Neural cell (in vitro differentiated cells): ENCODE measurements at regions not wholly inside any gene's neighbourhood (a gene's known extent, or its start where the extent isn't known, plus 50 kb on each side); places are given as distances from the start of the nearest gene placed in this dataset.
"Not testable (repeated sequence)": the region's sequence is repeated elsewhere in the genome, so short reads cannot be mapped to it uniquely, and the experiment has no call there.

Source experiments
- H2AFZ ChIP-seq: fragments of 200-600, 300-800 bp; sonication (generic), shearing (Covaris generic); 2 replicates; pipeline ENCODE4 v1.6.0; 2014; ENCODE audit warnings: low read depth, mild to moderate bottlenecking, antibody characterized with exemption, low read length, moderate library complexity
- H3F3A ChIP-seq: fragments of 200-600 bp; shearing (Covaris generic); 2 replicates; pipeline ENCODE4 v1.6.1; 2016; ENCODE audit warnings: mild to moderate bottlenecking, moderate library complexity, mixed read lengths, antibody characterized with exemption, low read length; ENCODE audit not compliant: insufficient read depth, poor library complexity, severe bottlenecking
- H3K27ac ChIP-seq: fragments of 200-600, 300-800 bp; sonication (generic), shearing (Covaris generic); 2 replicates; pipeline ENCODE4 v1.5.1; 2014; ENCODE audit warnings: mild to moderate bottlenecking, low read length, moderate library complexity
- H3K27me3 ChIP-seq: fragments of 300-800, 200-600 bp; sonication (generic), shearing (Covaris generic); 2 replicates; pipeline ENCODE4 v1.6.0; 2014; ENCODE audit warnings: mild to moderate bottlenecking, low read depth, low read length, moderate library complexity; ENCODE audit not compliant: insufficient read depth
- H3K36me3 ChIP-seq: fragments of 300-800, 200-600 bp; sonication (generic), shearing (Covaris generic); 2 replicates; pipeline ENCODE4 v1.5.1; 2014; ENCODE audit warnings: mild to moderate bottlenecking, antibody characterized with exemption, low read length, moderate library complexity; ENCODE audit not compliant: insufficient read depth
- H3K4me2 ChIP-seq: fragments of 300-800, 200-600 bp; sonication (generic), shearing (Covaris generic); 2 replicates; pipeline ENCODE4 v1.6.0; 2014; ENCODE audit warnings: mild to moderate bottlenecking, low read length
- H3K4me3 ChIP-seq: fragments of 300-800, 200-600 bp; sonication (generic), shearing (Covaris generic); 2 replicates; pipeline ENCODE4 v1.5.1; 2014; ENCODE audit warnings: mild to moderate bottlenecking, low read length, moderate library complexity
- H3K79me2 ChIP-seq: fragments of 200-600 bp; shearing (Covaris generic); replicated peaks from 2 replicates; pipeline ENCODE4 v1.6.0; 2014; ENCODE audit warnings: mild to moderate bottlenecking, low read length, moderate library complexity; ENCODE audit not compliant: insufficient read depth
- H3K9ac ChIP-seq: fragments of 300-800, 200-600 bp; sonication (generic), shearing (Covaris generic); 2 replicates; pipeline ENCODE4 v1.6.1; 2016; ENCODE audit warnings: mild to moderate bottlenecking, low read length, mixed read lengths
- H3K9me2 ChIP-seq: fragments of 200-600 bp; shearing (Covaris generic); 2 replicates; pipeline ENCODE4 v1.6.1; 2016; ENCODE audit warnings: mild to moderate bottlenecking, low read length, mixed read lengths; ENCODE audit not compliant: insufficient read depth
- H3K9me3 ChIP-seq: fragments of 200-600, 300-800 bp; sonication (generic), shearing (Covaris generic); 2 replicates; pipeline ENCODE4 v1.6.1; 2016; ENCODE audit warnings: mild to moderate bottlenecking, mixed run types, low read length, moderate library complexity, mixed read lengths
- H4K20me1 ChIP-seq: fragments of 200-600 bp; shearing (Covaris generic); 2 replicates; pipeline ENCODE4 v1.6.1; 2016; ENCODE audit warnings: mild to moderate bottlenecking, mixed run types; ENCODE audit not compliant: insufficient read depth
- CTCF ChIP-seq: fragments of 450-650 bp; IDR thresholded peaks from 2 replicates; pipeline ENCODE4 v1.5.1; 2014; ENCODE audit warnings: antibody characterized with exemption, mild to moderate bottlenecking, moderate library complexity; ENCODE audit not compliant: poor library complexity, severe bottlenecking
- EP300 ChIP-seq: fragments of 450-650 bp; conservative IDR thresholded peaks from 2 replicates; pipeline ENCODE4 v1.6.1; 2014; ENCODE audit warnings: antibody characterized with exemption, mild to moderate bottlenecking, moderate library complexity; ENCODE audit not compliant: poor library complexity, severe bottlenecking
- EZH2 ChIP-seq: fragments of 200-600, 300-800 bp; shearing (Covaris generic), sonication (generic); IDR thresholded peaks from 2 replicates; pipeline ENCODE4 v1.6.1; 2014; ENCODE audit warnings: antibody characterized with exemption, low read length, borderline replicate concordance, mild to moderate bottlenecking; ENCODE audit not compliant: insufficient read depth, poor library complexity, severe bottlenecking
- MXI1 ChIP-seq: fragments of 450-650 bp; conservative IDR thresholded peaks from 2 replicates; pipeline ENCODE4 v1.6.1; 2014; ENCODE audit warnings: antibody characterized with exemption, mild to moderate bottlenecking; ENCODE audit not compliant: poor library complexity, severe bottlenecking
- POLR2AphosphoS5 ChIP-seq: IDR thresholded peaks from 2 replicates; pipeline ENCODE4 v1.6.1; 2012
- RAD21 ChIP-seq: fragments of 450-650 bp; conservative IDR thresholded peaks from 2 replicates; pipeline ENCODE4 v1.6.1; 2014; ENCODE audit warnings: antibody characterized with exemption, mild to moderate bottlenecking, moderate library complexity
- REST ChIP-seq: IDR thresholded peaks from 2 replicates; pipeline ENCODE4 v1.6.1; 2012; ENCODE audit warnings: borderline replicate concordance
- SMC3 ChIP-seq: fragments of 450-650 bp; conservative IDR thresholded peaks from 2 replicates; pipeline ENCODE4 v1.6.1; 2014; ENCODE audit warnings: antibody characterized with exemption, mild to moderate bottlenecking, moderate library complexity; ENCODE audit not compliant: poor library complexity
- TAF1 ChIP-seq: IDR thresholded peaks from 2 replicates; pipeline ENCODE4 v1.6.1; 2012; ENCODE audit warnings: low read depth

GRCh38 chr2:242043538-242044312 lies 174.2 kb downstream of the RTP5 start:
- Histone ChIP-seq H2AFZ (no peak overlapping the region), H3K79me2 (no peaks in the 10 kb centered on the region), H4K20me1 (no peaks in the 10 kb centered on the region), H3K9me3 (no peaks in the 10 kb centered on the region), H3K4me2 (no peak overlapping the region), H3K36me3 (no peaks in the 10 kb centered on the region), H3K27ac (no peak overlapping the region), H3K27me3 (peaks cover 23% of the 10 kb centered on the region), H3K9me2 (no peaks in the 10 kb centered on the region), H3K9ac (no peak overlapping the region), H3K4me3 (no peak overlapping the region), H3F3A (no peaks in the 10 kb centered on the region)
- TF ChIP-seq EZH2 = no peak
- TF ChIP-seq MXI1 = no peak
- no peak for TF ChIP-seq REST
- TF ChIP-seq EP300 = no peak
- no peak for TF ChIP-seq CTCF
- TF ChIP-seq POLR2AphosphoS5 = no peak
- no peak for TF ChIP-seq RAD21
- no peak for TF ChIP-seq TAF1
- TF ChIP-seq SMC3 = no peak

- Histone ChIP-seq H3K79me2 (no peaks in the 10 kb centered on the region), H3K36me3 (no peaks in the 10 kb centered on the region), H3K9me3 (no peaks in the 10 kb centered on the region), H3K4me3 (no peak overlapping the region), H3K4me2 (no peak overlapping the region), H4K20me1 (no peaks in the 10 kb centered on the region), H2AFZ (no peak overlapping the region), H3K27me3 (peaks cover 28% of the 10 kb centered on the region), H3F3A (no peaks in the 10 kb centered on the region), H3K9me2 (no peaks in the 10 kb centered on the region), H3K9ac (no peak overlapping the region), H3K27ac (no peak overlapping the region)
- TF ChIP-seq MXI1 (no peak), CTCF (no peak), TAF1 (no peak), REST (no peak), RAD21 (no peak), EP300 (no peak), EZH2 (no peak), SMC3 (no peak), POLR2AphosphoS5 (no peak)
Observed at GRCh38 chr2:242044313-242044590, 174.7 kb downstream of the RTP5 start.

- not testable (repeated sequence) for H3K36me3 ChIP-seq, H3K4me2 ChIP-seq, H4K20me1 ChIP-seq, H3K79me2 ChIP-seq, H3K9me2 ChIP-seq, H2AFZ ChIP-seq, H3K9me3 ChIP-seq, H3K27ac ChIP-seq, H3K4me3 ChIP-seq, H3K9ac ChIP-seq, H3F3A ChIP-seq
- peaks cover 33% of the 10 kb centered on the region for H3K27me3 ChIP-seq
Observed at GRCh38 chr2:242045596-242046144, 176.1 kb downstream of the RTP5 start.
